ENCODE measurements at regions not wholly inside any gene's neighbourhood (a gene's known extent, or its start where the extent isn't known, plus 50 kb on each side); places are given as distances from the start of the nearest gene placed in this dataset.
"Not testable (repeated sequence)": the region's sequence is repeated elsewhere in the genome, so short reads cannot be mapped to it uniquely, and the experiment has no call there.

DNA sequence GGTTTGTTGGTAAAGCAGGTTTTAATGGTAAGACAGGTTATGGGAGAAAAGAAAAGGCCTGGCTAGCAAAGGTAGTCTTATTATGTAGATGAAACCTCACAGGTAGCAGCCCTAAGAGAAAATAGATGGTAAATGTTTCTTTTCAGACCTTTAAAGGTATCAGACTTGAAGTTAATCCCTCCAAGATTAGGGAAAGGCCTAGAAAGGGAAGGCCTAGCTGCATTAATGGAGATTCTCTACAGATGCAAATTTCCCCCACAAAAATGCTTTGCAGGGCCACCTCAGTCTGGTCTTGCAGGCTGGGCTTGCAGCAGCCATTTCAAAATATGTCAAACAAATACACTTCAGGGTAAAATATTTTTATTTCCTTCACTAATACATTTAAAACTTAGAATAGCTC, 1410.6 kb downstream of the RPA4 start:
- no peak for FAIRE-seq
- TF ChIP-seq CTCF (IDR thresholded peaks at IDR 0.05; ENCODE audit: insufficient read depth, missing control alignments), result no peak

GRCh38 chrX:98296129-98296528, 1412.4 kb downstream of the RPA4 start:
- no peak for TF ChIP-seq CTCF (IDR thresholded peaks at IDR 0.05; ENCODE audit: insufficient read depth, missing control alignments)
- DNase-seq (ENCODE audit: insufficient read length, low spot score) (no peak), FAIRE-seq (no peak)

More for the DNA sequence above, 1410.6 kb downstream of the RPA4 start:
- no peak for DNase-seq (ENCODE audit: insufficient read length, low spot score)

DNA sequence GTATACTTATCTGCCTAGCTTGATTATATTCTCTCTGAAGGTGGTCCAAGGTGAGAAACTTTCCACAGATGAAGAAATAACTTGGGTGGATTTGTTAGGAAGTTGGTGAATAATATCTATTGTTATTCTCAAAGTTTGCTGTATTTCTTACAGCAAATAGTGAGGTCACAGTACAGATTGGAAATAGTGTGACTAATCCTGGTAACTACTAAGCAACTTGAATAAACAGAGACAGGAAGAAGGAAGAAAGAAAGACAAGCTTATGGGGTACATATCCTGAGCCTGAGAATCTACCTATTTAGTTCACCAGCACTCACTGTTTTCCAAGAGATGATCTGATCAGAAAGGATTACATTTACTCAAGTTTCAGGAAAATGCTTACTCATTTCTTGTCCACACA, 1416.1 kb downstream of the RPA4 start:
- TF ChIP-seq CTCF (IDR thresholded peaks at IDR 0.05; ENCODE audit: insufficient read depth, missing control alignments), result no peak
- FAIRE-seq (no peak), DNase-seq (ENCODE audit: insufficient read length, low spot score) (no peak)

GRCh38 chrX:98300536-98300935, 1416.8 kb downstream of the RPA4 start:
- FAIRE-seq; DNase-seq (ENCODE audit: insufficient read length, low spot score): not testable (repeated sequence)

- TF ChIP-seq CTCF (IDR thresholded peaks at IDR 0.05; ENCODE audit: insufficient read depth, missing control alignments), result no peak
- FAIRE-seq (no peak), DNase-seq (ENCODE audit: insufficient read length, low spot score) (no peak)
Measured at GRCh38 chrX:98331407-98331806, 1447.7 kb downstream of the RPA4 start.

GRCh38 chrX:98338544-98338943, 1454.8 kb downstream of the RPA4 start:
- no peak for TF ChIP-seq CTCF (IDR thresholded peaks at IDR 0.05; ENCODE audit: insufficient read depth, missing control alignments)
- DNase-seq (ENCODE audit: insufficient read length, low spot score) (no peak), FAIRE-seq (peak; percentile 35)

DNA sequence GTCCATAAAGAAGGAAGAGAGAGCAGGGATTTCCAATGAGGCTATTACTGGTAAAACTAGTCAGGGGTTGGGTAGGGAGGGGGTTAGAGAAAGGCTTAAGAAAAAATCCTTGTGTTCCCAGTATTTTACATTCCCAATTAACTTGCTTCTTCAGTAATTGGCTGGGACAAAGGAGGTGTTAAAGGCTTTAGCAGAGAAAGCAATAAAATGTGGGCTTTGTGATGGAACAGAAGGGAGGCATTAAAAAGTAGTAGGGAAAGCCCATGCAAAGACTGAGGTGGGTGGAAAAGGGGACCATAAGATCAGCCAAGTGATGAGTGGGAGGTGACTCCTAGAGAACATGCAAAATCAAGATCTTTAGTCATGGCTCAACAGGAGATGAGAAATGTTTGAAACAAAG, 1467.2 kb downstream of the RPA4 start:
- DNase-seq (ENCODE audit: insufficient read length, low spot score), result no peak
- no peak for FAIRE-seq
- no peak for TF ChIP-seq CTCF (IDR thresholded peaks at IDR 0.05; ENCODE audit: insufficient read depth, missing control alignments)

- no peak for DNase-seq (ENCODE audit: insufficient read length, low spot score)
- TF ChIP-seq CTCF (IDR thresholded peaks at IDR 0.05; ENCODE audit: insufficient read depth, missing control alignments), result no peak
- FAIRE-seq, result no peak
Measured at GRCh38 chrX:98357146-98357545, 1473.4 kb downstream of the RPA4 start.
